GM19023 (cell line): ENCODE measurements at regions not wholly inside any gene's neighbourhood (a gene's known extent, or its start where the extent isn't known, plus 50 kb on each side); places are given as distances from the start of the nearest gene placed in this dataset.

ENCODE experiments used
- ATAC-seq: cut with Tn5 transposase; IDR thresholded peaks from one replicate; pipeline ENCODE4 v1.9.1; 2021; ENCODE audit warnings: mild to moderate bottlenecking, moderate library complexity; ENCODE audit not compliant: unreplicated experiment

DNA sequence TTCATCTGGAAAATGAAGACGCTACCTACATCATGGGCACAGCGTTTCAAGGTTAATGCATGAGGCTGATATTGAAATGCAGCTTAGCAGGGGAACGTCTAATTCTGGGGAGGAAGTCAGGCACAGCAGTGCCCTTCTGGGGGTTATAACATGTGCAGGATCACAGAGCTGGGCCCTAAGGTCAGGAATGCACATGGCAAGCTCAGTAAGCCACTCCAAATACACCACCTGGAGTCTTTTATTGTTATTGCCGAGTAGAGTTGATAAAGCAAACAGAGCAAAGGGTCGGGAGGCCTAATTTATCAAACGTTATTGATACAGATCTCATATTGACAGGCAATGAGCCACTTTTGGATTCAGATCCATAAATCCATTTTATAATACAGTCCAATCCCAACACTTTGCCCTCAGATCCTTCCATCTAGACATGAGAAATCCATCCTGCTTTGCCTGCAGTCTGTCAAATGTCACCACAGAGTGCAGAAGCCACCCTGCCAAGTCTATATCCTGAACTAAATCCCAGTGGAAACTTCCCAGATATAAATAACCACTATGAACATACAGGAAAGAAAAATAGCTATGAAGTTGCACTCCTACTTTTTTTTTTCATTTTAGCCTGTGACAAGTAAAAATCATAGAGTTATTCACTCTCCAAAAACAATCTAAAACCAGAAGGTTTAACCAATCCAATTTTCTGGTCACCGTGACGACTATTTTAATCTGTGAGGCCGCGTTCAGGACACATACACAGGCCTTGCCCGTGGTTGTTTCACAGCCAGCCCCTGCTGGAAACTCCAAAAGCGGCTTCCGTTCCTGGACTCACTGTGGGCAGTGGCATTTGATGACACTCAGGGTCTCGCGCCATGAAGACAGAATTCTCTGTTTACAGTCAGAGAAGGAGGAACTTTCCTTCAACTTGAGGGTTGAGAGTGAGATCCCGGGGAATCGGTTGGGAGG, 335.4 kb downstream of the DHX15 start:
- no peak for ATAC-seq

DNA sequence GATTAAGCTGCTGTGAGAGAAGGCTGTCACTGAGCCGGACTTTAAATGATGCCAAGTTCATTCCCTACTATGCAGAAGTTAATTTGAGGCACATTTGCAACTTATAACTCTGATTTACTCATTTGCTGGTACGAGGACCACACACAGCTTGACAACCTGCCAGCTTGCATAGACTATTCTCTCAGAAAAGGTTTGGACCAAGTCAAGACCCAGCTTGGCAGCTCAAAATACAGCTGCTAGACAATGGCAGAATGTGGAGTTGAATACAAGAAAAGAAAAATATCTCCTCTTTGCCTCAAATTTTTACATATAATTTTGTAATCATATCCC, 338.9 kb downstream of the DHX15 start:
- no peak for ATAC-seq

DNA sequence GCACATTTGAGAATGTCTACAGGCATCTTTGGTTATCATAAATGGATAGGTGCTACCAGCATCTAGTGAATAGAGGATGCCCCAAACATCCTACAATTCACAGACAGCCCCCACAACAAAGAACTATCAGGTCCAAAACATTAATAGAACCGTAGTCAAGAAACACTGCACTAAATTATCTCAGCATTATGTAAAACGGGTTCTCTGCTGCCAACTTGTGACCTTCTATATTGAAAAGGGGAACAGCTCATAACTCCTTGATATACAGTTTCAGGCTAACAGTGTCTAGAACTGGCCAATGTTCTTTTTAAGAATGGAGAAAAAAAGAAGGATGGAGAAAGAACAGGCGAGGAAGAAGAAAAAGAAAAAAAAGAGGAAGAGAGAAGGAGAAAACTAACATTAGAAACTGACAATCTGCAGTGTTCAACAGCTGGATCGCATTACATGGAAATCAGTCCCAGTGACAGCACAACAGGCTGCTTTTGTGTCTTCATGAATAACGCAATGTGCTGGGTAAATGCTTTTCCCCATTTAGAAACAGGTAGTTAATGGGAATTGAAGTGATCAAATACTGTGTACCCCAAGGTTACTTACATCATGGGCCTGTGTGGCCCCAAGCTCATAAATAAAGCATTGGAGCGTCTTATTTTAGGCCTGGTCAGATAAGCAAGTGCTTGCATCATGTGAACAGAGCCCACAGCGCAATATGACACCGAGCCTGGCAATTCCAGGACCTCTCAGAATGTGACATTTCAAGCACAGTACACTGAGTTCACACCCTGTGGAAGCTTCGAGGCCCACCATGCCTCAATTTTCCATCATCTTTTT, 339.5 kb downstream of the DHX15 start:
- no peak for ATAC-seq

DNA sequence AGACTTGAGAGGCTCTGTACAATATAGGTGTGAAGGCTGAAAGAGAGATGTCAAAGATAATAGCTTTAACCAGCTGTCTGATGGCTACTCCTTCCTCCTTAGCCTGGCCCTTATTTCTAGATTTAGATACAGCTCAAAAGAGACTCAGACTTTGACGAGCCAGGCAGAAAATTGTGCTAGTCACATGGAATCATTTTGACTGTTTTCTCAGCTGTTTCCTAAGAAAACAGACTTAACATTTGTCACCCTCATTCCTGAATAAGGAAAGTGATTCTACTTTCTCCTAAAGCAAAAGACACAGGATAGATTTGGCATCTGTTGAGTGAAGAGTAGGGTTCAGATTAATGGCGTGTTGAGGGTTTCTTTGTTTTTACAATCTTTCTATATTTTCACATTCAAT, 340.7 kb downstream of the DHX15 start:
- no peak for ATAC-seq

DNA sequence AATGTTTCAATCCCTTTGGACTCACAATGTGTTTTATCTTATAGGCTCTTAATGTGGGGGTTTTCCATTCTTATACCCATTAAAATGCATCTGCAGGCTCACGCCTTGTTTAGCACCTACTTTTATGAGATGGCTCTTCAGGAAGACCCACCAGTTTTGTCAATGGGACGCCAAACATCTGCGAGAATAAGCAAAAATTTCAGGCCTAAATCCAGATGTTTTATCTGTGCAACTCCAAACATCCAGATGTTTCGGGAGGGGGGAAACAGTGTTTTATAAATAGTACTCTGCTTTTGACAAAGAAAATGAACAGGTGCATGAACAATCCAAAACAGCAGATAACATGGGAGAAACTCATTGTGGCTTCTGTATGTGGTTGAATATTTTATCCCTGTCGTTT, 342.8 kb downstream of the DHX15 start:
- no peak for ATAC-seq

DNA sequence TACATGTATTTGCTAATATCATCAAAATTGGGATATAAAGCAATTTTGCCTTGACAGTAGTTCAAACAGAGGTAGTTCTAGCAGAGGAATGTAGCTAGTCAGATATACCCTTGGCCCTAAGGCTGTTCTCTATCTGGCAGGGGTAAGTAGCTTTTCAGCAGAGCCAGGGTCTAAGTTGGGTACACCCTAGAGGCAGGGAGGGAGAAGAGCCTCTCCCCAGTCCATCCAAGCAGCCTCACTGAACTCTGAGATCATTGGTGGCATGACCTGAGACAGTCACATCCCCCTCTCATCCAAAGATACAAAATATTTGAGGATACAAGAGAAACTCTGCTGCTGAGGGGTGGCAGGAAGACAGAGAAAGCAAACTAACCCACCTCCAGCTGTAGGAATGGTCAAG, 343.7 kb downstream of the DHX15 start:
- no peak for ATAC-seq

DNA sequence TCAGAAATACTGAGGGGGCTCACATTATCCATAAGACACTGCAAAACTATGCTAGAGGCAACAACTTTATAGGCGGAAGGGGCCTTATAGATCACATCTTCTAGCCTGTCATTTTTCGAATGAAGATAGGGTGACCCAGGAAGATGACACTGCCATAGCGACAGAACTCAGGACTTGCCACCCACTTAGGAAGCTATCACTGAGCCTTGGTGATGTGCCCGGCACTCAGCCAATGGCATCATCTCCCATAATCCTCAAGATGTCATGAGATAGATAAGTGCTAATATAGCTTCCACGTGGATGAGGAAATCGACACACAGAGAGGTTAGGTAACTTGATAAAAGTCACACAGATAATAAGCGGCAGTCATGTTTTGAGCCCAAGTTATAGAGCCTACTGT, 346.6 kb downstream of the DHX15 start:
- no peak for ATAC-seq

DNA sequence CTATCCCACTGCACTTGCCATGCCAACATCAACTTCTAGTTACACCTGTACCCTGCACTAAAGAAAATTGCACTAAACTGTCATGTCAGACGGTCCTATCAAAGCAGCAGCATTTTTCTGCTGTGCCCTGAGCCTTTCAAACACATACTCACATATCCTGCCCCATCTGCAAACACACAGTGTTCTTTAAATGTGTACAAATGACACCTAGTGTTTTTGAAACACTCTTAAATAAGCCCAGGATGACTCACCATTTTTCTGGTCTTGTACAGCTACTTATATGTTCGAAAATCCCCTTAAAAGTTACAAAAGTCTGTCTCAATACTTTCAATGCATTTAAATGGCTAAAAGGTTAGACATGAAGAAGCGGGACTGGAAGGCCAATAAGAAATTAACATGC, 346.7 kb upstream of the PPARGC1A start:
- ATAC-seq: no peak

DNA sequence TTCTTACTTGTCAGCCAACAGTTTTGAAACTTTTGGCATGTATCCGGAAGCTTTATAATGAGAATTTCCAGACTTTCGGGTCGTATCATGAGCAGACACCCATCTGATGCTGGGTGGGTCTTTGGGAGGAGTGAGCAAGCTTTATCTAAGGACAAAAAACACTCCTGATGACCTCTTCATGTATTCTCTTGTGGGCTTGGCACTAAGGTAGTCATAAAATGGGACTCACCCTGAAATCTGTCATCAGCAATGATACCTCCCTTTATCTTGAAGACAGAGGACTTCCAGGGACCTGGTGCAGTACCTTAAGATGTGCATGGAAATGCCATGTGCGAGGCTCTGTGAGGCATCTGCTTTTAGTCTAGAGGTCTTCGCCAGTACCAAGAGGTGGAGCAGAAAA, 346.3 kb upstream of the PPARGC1A start:
- no peak for ATAC-seq

DNA sequence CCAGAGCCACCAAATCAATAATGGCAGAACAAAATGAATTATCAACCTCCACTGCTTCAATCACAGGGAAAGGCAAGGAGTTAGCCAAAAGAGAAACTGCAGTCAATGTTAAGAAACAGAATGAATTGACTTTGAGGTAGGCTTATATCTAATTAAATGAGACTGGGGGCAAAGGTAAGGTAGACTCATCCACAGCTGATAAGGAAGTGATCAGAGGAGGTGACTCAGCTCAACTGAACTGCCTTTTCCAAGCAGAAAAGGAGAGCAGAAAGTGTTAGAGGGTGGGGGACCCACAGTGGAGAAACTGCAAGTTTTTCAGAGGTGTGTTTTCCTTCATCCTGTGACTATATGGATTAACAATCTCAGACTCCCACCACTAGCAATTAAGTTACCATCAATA, 345.8 kb upstream of the PPARGC1A start:
- no peak for ATAC-seq

DNA sequence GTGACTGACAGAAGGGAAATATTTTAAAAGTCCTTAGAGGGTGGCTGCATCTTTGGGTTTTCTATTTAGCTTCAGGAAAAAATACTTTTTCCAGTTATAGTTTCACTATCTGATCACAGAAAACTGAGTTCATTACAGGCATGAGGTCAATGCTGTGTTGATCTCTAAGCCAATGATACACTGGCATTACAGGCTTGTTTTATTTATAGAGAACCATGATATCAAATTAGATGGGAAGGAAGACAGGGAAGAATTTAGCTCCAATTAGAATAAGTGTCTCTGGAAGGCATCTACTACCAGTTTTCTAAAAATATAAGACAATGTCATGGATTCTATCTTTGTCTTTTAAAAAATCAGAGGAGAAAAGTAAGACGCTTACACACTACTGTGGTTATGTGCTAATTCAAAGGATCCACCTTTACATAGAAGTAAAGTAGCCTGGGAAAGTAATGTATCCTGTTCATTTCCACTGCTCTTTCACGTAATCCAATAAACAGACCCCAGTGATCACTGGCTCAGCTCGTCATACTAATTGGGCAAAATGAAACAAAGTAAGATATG, 344.5 kb upstream of the PPARGC1A start:
- no peak for ATAC-seq

DNA sequence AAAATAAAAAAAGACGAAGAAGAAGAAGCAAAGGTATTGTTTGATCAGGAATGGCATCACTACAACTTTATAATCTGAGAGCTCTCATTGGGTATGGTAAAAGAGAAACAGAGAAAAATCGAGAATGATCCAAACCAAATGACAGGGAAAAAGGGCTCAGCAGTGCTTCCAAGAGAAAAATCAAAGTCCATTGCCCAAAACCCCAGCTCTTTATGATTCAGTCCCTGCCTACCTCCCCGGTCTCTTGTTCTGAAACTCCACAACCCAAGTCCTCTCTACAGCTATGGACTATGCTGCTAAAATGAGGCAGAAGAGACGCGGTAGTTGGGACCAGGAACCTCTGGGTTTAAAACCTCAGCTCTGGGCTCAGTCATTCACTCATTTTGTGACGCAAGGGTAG, 341.1 kb upstream of the PPARGC1A start:
- ATAC-seq: no peak

DNA sequence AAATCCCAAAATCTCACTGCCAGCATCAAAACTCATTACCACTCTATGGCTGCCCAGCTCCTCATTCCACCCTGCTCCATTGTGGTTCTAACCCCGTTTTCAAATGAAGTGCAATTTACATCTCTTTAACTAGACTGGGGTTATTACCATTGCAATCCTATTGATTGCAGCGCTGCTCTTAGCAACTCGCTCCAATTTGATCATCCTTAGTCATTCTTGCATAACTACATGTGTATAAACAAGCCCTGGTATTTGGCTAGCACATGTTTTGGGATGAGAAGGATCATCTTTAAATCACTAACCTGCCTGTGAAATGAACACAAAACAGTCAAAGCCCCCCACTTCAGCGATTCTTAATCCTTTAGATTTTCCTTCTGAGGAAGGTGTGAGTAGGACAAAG, 340.1 kb upstream of the PPARGC1A start:
- ATAC-seq: no peak

DNA sequence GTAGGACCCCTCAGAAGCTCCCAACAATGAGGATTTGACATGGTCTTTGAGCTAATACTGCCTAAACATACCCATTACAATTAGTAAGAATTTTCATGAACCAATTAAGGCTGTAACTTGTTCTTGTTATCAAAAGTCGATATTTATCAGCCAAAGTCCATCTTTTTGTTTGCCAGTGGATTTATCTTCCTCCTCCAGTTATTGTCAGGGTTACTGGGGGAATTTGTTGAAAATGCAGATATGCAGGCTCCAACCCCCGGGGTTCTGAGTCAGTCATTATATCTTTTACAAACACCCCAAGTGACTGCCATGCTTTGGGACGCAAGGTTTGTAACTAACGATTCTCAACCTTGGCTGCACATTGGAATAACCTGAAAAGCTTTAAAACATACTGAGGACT, 338.8 kb upstream of the PPARGC1A start:
- no peak for ATAC-seq

DNA sequence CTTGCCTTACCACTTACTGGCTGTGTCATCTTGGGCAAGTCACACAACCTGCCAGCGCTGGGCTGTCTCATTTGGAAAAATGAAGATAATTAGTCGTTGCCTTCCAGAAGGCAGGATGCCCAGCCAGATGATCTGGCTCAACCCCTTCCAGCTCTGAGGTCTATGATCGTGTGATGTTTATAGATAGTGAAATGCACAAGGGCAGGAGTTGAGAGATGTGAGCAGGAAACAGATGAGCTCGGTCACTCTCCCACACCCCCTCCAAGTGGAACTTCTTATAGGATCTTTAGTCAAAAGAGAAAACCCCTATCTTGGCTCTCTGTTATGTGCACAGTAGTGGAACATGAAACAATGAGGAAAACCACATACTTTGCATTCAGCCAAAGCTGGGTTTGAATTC, 336.8 kb upstream of the PPARGC1A start:
- no peak for ATAC-seq

DNA sequence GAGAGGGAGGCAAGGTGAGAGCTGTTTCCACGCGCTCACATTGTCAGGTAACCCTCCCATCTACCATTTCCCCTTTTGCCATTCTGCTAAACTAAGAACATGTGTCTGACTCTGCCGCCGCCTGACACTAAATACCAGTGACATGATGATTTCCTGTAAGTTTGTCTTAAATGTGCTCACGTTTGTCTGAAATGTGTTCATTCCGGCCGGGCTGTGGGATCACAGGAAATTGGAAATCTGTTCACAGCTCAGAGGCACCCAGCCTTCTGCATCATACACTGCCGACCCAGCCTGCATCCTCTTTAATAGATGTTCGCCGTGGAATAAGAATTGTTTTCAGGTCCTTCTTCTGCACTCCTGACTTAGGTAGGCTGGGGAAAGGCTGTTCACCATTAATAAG, 336.2 kb upstream of the PPARGC1A start:
- no peak for ATAC-seq

DNA sequence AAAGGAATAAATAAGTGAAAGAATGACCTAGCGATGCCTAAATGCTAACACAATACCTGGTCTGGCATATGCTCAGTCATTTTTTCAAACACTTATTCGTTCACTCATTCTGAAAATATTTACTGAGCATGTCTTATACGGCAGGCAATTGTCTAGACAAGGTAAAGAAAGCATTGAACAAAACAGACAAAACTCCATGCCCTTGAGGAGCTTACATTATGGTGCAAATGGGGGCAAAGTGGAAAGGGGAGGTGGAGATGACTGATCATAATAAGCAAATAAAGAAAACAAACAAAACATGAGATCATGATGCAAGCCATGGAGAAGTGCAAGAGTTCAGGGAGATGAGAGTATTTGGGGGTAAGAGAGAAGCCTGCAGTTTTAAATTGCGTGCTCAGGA, 334.6 kb upstream of the PPARGC1A start:
- ATAC-seq: no peak

DNA sequence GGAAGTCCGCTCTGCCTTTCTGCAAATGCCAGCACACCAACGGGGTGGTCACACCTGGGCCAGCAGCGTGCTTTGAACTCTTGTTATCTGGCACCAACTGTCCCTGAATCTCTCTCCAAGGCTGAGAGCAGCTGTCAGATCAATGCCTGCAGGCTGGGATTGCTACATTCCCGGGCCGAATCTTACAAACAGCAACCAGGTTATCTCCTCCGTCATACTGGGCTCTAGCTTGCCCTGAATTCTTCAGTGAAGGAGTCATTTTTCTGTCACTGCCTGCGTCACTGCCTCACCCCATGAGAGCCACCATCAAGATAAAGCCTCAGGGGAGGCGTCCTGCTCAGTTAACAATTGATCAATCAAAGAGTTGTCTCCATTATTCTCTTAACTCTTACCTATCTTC, 329.4 kb upstream of the PPARGC1A start:
- no peak for ATAC-seq

DNA sequence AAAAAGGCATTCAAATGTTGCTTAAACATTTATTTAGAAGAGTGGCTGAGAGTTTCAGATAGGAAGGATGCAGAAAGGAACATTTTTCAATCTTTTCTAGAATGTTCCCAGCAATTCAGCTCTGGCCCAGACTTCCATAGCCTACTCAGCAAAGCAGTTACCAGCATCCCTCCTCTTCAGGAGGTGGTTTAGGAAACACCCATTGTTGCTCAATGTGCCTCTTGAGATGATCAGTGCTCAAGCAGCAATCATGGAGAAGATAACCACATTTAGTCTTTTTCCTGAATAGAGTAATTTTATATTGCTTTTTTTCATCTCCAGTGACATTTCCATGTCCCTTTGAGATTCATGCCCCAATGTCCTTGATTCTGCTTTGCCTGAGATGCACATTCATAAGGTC, 328.7 kb upstream of the PPARGC1A start:
- ATAC-seq: no peak

DNA sequence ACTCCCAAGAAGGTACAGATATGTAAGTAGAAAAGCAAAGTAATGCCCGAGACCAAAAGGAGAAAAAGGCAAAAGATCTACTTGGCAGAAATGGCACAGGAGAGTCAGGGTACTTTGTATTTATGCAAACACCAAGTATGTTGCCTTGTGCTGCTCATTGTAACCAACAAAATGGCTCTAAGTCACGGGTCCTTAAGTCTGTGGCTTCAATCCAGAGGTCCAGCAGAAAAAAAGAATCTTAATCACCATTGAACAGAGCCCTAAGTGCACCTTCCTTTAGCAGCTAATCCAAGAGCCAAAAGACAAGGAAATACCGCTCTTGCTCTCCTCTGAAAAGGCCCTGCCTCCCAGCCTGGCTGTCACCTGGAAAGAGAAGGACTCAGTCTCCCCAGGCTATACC, 324.9 kb upstream of the PPARGC1A start:
- ATAC-seq: no peak

DNA sequence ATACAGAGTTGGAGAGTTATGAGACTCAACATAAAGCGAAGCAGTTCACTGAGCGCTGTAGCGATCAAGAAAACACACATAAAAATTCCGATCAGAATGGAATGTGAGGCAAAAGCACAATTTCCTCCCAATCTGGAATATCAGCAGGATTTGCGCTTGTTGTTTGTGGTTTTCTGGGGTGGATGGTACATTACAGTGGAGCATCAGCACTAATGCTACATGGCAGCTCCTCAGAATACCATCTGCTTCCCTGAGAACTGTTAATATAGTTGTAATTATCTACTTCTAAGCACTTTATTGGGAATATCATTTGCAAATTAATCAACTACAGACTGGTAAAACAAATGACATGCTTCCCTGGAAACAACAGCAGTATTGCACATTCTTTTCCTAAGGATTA, 324.1 kb upstream of the PPARGC1A start:
- no peak for ATAC-seq

DNA sequence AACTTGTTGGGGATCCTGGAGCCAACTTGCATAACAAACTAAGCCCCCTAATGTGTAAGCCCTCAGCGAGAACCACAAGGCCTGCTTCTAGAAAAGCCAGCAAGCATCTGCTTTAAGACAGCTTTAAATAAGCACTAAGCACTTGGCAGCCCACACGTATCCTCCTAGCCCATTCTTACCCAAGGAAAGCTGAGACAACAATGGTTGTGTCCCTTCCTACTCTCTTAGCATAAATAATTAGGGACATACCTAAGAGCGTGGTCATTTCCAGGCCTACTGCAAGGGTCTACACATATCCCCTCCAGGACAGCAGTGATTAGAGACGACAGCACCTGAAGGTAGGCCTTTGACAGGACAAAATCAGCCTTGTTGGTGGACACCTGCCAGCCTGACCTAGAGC, 322.8 kb upstream of the PPARGC1A start:
- ATAC-seq: no peak
